ENCODE measurements at regions not wholly inside any gene's neighbourhood (a gene's known extent, or its start where the extent isn't known, plus 50 kb on each side); places are given as distances from the start of the nearest gene placed in this dataset.

GRCh38 chr12:84183576-84183975, 729.0 kb downstream of the SLC6A15 start:
- no peak overlapping the region for H3K56ac ChIP-seq (ENCODE audit: extremely low read depth, insufficient read depth, low read length)
- no peak overlapping the region for H2AK9ac ChIP-seq (replicated peaks; ENCODE audit: low read depth, low read length, poor library complexity)
- no peak overlapping the region for H2BK5ac ChIP-seq (ENCODE audit: low read depth, low read length, poor library complexity, severe bottlenecking)
- ATAC-seq (ENCODE audit: low read depth): no peak
- intact Hi-C loops (cut with micrococcal nuclease) (no loop called here), in situ Hi-C loops (cut with MboI; ENCODE audit: low sequenced_read_pairs) (no loop called here), dilution Hi-C loops (cut with HindIII; ENCODE audit: low sequenced_read_pairs, unreplicated experiment) (no loop called here)
- no peaks in the 10 kb centered on the region for H3K9me1 ChIP-seq (ENCODE audit: insufficient read depth, low read length)
- CTCF ChIA-PET: interaction anchor here (1.1 kb wide), 1 partner anchor 16 kb away, joined by 3 read pairs; no protein-coding TSS in a partner anchor
- POLR2A ChIA-PET (ENCODE audit: unreplicated experiment): no interaction called here
- no peaks in the 10 kb centered on the region for H3K4me1 ChIP-seq (ENCODE audit: control insufficient read depth, insufficient read depth, low read length)
- H3K79me1 ChIP-seq (ENCODE audit: low read depth in 1 of 2, low read length in 2 of 2): no peaks in the 10 kb centered on the region
- H3K14ac ChIP-seq (replicated peaks; ENCODE audit: low read depth, low read length): no peak overlapping the region
- no peak overlapping the region for H4K8ac ChIP-seq (ENCODE audit: low read depth in 2 of 2, low read length in 2 of 2)
- no peak overlapping the region for H3K9ac ChIP-seq (ENCODE audit: low read depth, low read length)
- no peak overlapping the region for H3K18ac ChIP-seq (ENCODE audit: low read depth, low read length)
- TF ChIP-seq CEBPB (IDR thresholded peaks at IDR 0.05; ENCODE audit: low read depth, low read length) (no peak), POLR2A (IDR thresholded peaks at IDR 0.05; ENCODE audit: low read depth, low read length) (no peak), USF2 (IDR thresholded peaks at IDR 0.05; ENCODE audit: low read depth, low read length) (no peak), RCOR1 (IDR thresholded peaks at IDR 0.05; ENCODE audit: insufficient replicate concordance, low read length) (no peak), RAD21 (IDR thresholded peaks at IDR 0.05; ENCODE audit: low read length) (no peak), SMC3 (IDR thresholded peaks at IDR 0.05; ENCODE audit: low read depth, low read length) (no peak), CTCF (conservative IDR thresholded peaks at IDR 0.05; ENCODE audit: low read depth, low read length) (no peak), MAZ (IDR thresholded peaks at IDR 0.05; ENCODE audit: borderline replicate concordance, low read depth, low read length) (no peak), MAFK (IDR thresholded peaks at IDR 0.05; ENCODE audit: low read depth, low read length) (no peak), NFE2L2 (IDR thresholded peaks at IDR 0.05; ENCODE audit: low read depth, low read length) (no peak), BHLHE40 (IDR thresholded peaks at IDR 0.05; ENCODE audit: low read depth, low read length) (no peak)
- H3K36me3 ChIP-seq (ENCODE audit: control insufficient read depth, insufficient read depth, low read length): no peaks in the 10 kb centered on the region
- no peaks in the 10 kb centered on the region for H4K20me1 ChIP-seq (ENCODE audit: insufficient read depth, low read length)
- no peak overlapping the region for H4K91ac ChIP-seq (ENCODE audit: insufficient read depth, low read depth, low read length)
- H3K4me2 ChIP-seq (ENCODE audit: low read depth, low read length): no peak overlapping the region
- H2AFZ ChIP-seq (replicated peaks; ENCODE audit: low read length, poor library complexity): no peak overlapping the region
- 80% methylated on average over 1 of the region's 2 CpGs; no CpG with 5 or more reads in 1 of the 2 experiments for WGBS, 2 experiments (ENCODE audit: extremely low coverage in 2 of 2, insufficient read length in 1 of 2)
- BruUV-seq (replicated peaks): no TSS peak
- H3K9me3 ChIP-seq (ENCODE audit: control insufficient read depth, insufficient read depth, low read length): no peaks in the 10 kb centered on the region
- H3K23ac ChIP-seq (ENCODE audit: low read depth, low read length): no peak overlapping the region
- no peak overlapping the region for H3K27ac ChIP-seq (ENCODE audit: insufficient read depth, low read length)
- no peak overlapping the region for H2AK5ac ChIP-seq (ENCODE audit: low read depth, low read length)
- no peaks in the 10 kb centered on the region for H3K27me3 ChIP-seq (ENCODE audit: control insufficient read depth, insufficient read depth, low read length)
- no peak overlapping the region for H3K4me3 ChIP-seq (ENCODE audit: insufficient read depth, low read depth, low read length)
- no peak for DNase-seq
- H2BK20ac ChIP-seq (ENCODE audit: low read depth, low read length): no peak overlapping the region
- H2BK15ac ChIP-seq (ENCODE audit: low read depth, low read length): no peak overlapping the region
- H4K5ac ChIP-seq (ENCODE audit: low read depth, low read length): no peak overlapping the region
- H2BK120ac ChIP-seq (ENCODE audit: low read depth, low read length): no peak overlapping the region
- no peak overlapping the region for H3K4ac ChIP-seq (ENCODE audit: low read depth, low read length)

Data from IMR-90 (cell line).